ENCODE measurements at regions not wholly inside any gene's neighbourhood (a gene's known extent, or its start where the extent isn't known, plus 50 kb on each side); places are given as distances from the start of the nearest gene placed in this dataset.

DNA sequence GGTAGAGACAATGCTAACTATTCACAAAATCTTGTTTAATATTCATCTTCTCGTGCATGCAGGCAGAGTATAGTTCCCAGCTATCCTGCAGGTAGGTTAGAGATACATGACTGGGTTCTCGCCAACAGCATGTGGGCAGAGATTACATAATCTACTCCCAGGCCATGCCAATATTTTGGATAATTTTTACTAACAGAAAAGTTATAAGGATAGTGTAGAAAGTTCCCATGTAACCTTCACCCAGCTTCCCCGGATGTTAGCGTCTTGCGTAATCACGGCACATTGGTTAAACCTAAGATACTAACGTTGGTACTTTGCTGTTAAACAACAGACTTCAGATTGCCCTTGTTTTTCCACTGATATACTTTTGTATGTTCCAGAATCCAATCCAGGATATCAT lies 215.5 kb upstream of the LARGE1 start:
- no peaks in the 10 kb centered on the region for H4K20me1 ChIP-seq (ENCODE audit: low read depth)
- no peaks in the 10 kb centered on the region for H3K27me3 ChIP-seq
- Mint-ChIP-seq H3K27ac (no peak overlapping the region), H3K4me1 (no peaks in the 10 kb centered on the region), H3K27me3 (ENCODE audit: insufficient read depth, low read depth) (peaks cover 4% of the 10 kb centered on the region), H3K36me3 (no peaks in the 10 kb centered on the region), H3K9me3 (peaks cover 2% of the 10 kb centered on the region), H3K4me3 (no peak overlapping the region)
- no peak overlapping the region for H3K4me3 ChIP-seq
- no peaks in the 10 kb centered on the region for H3K4me1 ChIP-seq
- no peaks in the 10 kb centered on the region for H3F3A ChIP-seq (ENCODE audit: low read depth)
- no peaks in the 10 kb centered on the region for H3K9me3 ChIP-seq (ENCODE audit: low read depth)
- H3K36me3 ChIP-seq = no peaks in the 10 kb centered on the region
- H3K79me2 ChIP-seq (ENCODE audit: low read depth) = no peaks in the 10 kb centered on the region
- no peak overlapping the region for H3K4me2 ChIP-seq
- no peak overlapping the region for H2AFZ ChIP-seq (replicated peaks)
- TF ChIP-seq EZH2phosphoT487 (IDR thresholded peaks at IDR 0.05) (no peak), EZH2 (IDR thresholded peaks at IDR 0.05) (no peak)
- TF ChIP-seq, protein P1, sequence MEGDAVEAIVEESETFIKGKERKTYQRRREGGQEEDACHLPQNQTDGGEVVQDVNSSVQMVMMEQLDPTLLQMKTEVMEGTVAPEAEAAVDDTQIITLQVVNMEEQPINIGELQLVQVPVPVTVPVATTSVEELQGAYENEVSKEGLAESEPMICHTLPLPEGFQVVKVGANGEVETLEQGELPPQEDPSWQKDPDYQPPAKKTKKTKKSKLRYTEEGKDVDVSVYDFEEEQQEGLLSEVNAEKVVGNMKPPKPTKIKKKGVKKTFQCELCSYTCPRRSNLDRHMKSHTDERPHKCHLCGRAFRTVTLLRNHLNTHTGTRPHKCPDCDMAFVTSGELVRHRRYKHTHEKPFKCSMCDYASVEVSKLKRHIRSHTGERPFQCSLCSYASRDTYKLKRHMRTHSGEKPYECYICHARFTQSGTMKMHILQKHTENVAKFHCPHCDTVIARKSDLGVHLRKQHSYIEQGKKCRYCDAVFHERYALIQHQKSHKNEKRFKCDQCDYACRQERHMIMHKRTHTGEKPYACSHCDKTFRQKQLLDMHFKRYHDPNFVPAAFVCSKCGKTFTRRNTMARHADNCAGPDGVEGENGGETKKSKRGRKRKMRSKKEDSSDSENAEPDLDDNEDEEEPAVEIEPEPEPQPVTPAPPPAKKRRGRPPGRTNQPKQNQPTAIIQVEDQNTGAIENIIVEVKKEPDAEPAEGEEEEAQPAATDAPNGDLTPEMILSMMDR (IDR thresholded peaks at IDR 0.05) = no peak
- DNase-seq (ENCODE audit: low spot score) = no peak
- no peak overlapping the region for H3K9ac ChIP-seq
- no peak overlapping the region for H3K27ac ChIP-seq

DNA sequence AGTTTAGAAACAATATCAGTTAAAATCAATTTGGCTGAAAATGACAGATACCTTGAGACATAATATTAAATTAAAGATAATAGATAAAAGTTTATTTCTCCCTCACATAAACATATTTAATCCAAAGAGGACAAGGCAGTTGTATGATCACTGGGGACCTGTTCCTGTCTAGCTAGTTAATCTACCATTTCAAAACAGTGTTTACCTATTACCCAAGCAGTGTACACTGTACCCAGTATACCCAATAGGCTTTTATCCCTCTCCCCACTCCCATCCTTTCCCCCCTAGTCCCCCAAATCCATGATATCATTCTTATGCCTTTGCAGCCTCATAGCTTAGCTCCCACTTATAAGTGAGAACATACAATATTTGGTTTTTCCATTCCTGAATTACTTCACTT lies 229.7 kb upstream of the LARGE1 start:
- no peak overlapping the region for H3K4me3 ChIP-seq
- H3K36me3 ChIP-seq = no peaks in the 10 kb centered on the region
- H3K27ac Mint-ChIP-seq = no peak overlapping the region
- H3K79me2 ChIP-seq (ENCODE audit: low read depth) = no peaks in the 10 kb centered on the region
- no peak overlapping the region for H3K27ac ChIP-seq
- DNase-seq (ENCODE audit: low spot score) = no peak
- H3K36me3 Mint-ChIP-seq = no peaks in the 10 kb centered on the region
- H3K27me3 ChIP-seq = no peaks in the 10 kb centered on the region
- H2AFZ ChIP-seq (replicated peaks) = no peak overlapping the region
- H3K4me3 Mint-ChIP-seq = no peak overlapping the region
- no peak overlapping the region for H3K9ac ChIP-seq
- no peak for TF ChIP-seq EZH2phosphoT487 (IDR thresholded peaks at IDR 0.05)
- TF ChIP-seq, protein P1 (IDR thresholded peaks at IDR 0.05) = no peak
- no peak for TF ChIP-seq EZH2 (IDR thresholded peaks at IDR 0.05)
- no peaks in the 10 kb centered on the region for H3K4me1 ChIP-seq
- H3K9me3 Mint-ChIP-seq = peaks cover 17% of the 10 kb centered on the region
- no peaks in the 10 kb centered on the region for H3K9me3 ChIP-seq (ENCODE audit: low read depth)
- H3F3A ChIP-seq (ENCODE audit: low read depth) = no peaks in the 10 kb centered on the region
- no peaks in the 10 kb centered on the region for H3K4me1 Mint-ChIP-seq
- H3K27me3 Mint-ChIP-seq (ENCODE audit: insufficient read depth, low read depth) = peaks cover 3% of the 10 kb centered on the region
- no peak overlapping the region for H3K4me2 ChIP-seq
- no peaks in the 10 kb centered on the region for H4K20me1 ChIP-seq (ENCODE audit: low read depth)

DNA sequence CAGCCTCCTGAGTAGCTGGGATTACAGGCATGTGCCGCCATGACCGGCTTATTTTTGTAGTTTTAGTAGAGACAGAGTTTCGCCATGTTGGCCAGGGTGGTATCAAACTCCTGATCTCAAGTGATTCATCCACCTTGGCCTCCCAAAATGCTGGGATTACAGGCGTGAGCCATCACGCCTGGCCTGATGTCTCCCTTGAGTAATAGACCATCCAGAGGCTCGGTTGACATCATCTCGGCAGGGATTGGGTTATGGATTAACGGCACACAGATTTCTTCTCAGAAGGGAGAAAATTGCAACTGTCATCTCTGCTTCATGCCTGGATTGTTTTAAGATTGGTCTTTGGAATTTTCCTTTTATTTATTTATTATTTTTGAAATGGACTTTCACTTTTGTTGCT lies 239.2 kb upstream of the LARGE1 start:
- Histone ChIP-seq H2AFZ (replicated peaks) (no peak overlapping the region), H3K79me2 (ENCODE audit: low read depth) (no peaks in the 10 kb centered on the region), H3F3A (ENCODE audit: low read depth) (peaks cover 29% of the 10 kb centered on the region), H3K27me3 (peaks cover 4% of the 10 kb centered on the region), H3K9ac (no peak overlapping the region), H4K20me1 (ENCODE audit: low read depth) (peaks cover 9% of the 10 kb centered on the region), H3K4me2 (no peak overlapping the region), H3K36me3 (no peaks in the 10 kb centered on the region), H3K9me3 (ENCODE audit: low read depth) (no peaks in the 10 kb centered on the region), H3K4me1 (peaks cover 34% of the 10 kb centered on the region), H3K27ac (no peak overlapping the region), H3K4me3 (no peak overlapping the region)
- Mint-ChIP-seq H3K36me3 (no peaks in the 10 kb centered on the region), H3K4me3 (no peak overlapping the region), H3K4me1 (peaks cover 39% of the 10 kb centered on the region), H3K9me3 (peaks cover 1% of the 10 kb centered on the region), H3K27me3 (ENCODE audit: insufficient read depth, low read depth) (peaks cover 18% of the 10 kb centered on the region), H3K27ac (no peak overlapping the region)
- DNase-seq (ENCODE audit: low spot score) = no peak
- TF ChIP-seq EZH2phosphoT487 (IDR thresholded peaks at IDR 0.05) (no peak), EZH2 (IDR thresholded peaks at IDR 0.05) (no peak)
- TF ChIP-seq, protein P1 (IDR thresholded peaks at IDR 0.05) = no peak
